Testis (tissue), 2 donors: ENCODE measurements at regions not wholly inside any gene's neighbourhood (a gene's known extent, or its start where the extent isn't known, plus 50 kb on each side); places are given as distances from the start of the nearest gene placed in this dataset.

Experiments
- DNase-seq: peaks from one replicate; pipeline ENCODE4 v3.0.0-alpha.2; 2019
- H3K27ac ChIP-seq, 2 donors: fragments of 200-600 bp; sonication (generic); one replicate each; pipeline ENCODE4 v1.5.1; 2019
- H3K27me3 ChIP-seq: fragments of 200-600 bp; sonication (generic); one replicate; pipeline ENCODE4 v1.5.1; 2019
- H3K36me3 ChIP-seq: fragments of 200-600 bp; sonication (generic); one replicate; pipeline ENCODE4 v1.5.1; 2017; ENCODE audit warnings: low read depth; ENCODE audit errors: missing control alignments
- H3K4me1 ChIP-seq: fragments of 200-600 bp; sonication (generic); one replicate; pipeline ENCODE4 v1.5.1; 2019
- H3K4me3 ChIP-seq, 2 donors: fragments of 200-600 bp; sonication (generic); one replicate each; pipeline ENCODE4 v1.5.1; 2017 to 2019
- H3K9me3 ChIP-seq: fragments of 200-600 bp; sonication (generic); one replicate; pipeline ENCODE4 v1.5.1; 2017
- POLR2A ChIP-seq: fragments of 450-650 bp; IDR thresholded peaks from one replicate; pipeline ENCODE4 v1.6.1; 2017; ENCODE audit warnings: antibody characterized with exemption, mild to moderate bottlenecking, moderate library complexity
- WGBS, 2 donors: methylation state at CpG; one replicate each; pipeline ENCODE4 v1.1.5; 2018; 5-methylcytosine and 5-hydroxymethylcytosine counted together
- intact Hi-C: fragments of 100-400 bp; cut with DNase I; formaldehyde crosslinking; loops from one replicate; pipeline ENCODE4 v1.15.1; 2023; ENCODE audit warnings: low total_unique reads
- TF ChIP-seq, protein P1 (sequence below), 3 experiments: fragments of 450-650 bp in 2 of 3; fragments of 200-600 bp in 1 of 3; sonication (generic) in 1 of 3; IDR thresholded peaks; one replicate each; pipeline ENCODE4 v1.5.1; 2016 to 2019; ENCODE audit warnings: antibody characterized with exemption in 3 of 3, mild to moderate bottlenecking in 2 of 3, moderate library complexity in 1 of 3

DNA sequence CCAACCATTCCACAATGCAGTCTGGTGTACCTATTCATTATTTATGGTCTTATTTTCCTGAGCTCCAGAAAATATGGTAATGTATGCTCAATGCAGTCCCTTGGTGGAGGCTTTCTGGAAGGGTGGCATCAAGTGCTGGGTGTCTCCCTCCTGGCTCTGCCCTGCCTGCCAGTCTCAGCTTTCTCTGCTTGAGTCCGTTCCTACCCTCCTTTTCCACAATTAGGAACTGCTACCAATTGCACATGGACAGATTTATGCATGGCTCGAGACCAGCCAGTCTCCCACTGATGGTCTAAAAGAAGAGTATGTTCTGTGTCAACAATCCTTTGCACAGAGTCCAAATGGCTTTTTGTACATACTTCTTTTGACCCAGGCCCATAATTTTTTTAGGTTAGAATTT, 189.8 kb downstream of the TLE1 start:
- Histone ChIP-seq H3K36me3 (no peaks in the 10 kb centered on the region), H3K27ac (peak overlapping the region; percentile 46 to 75), H3K4me3 (no peak overlapping the region), H3K4me1 (peaks cover 16% of the 10 kb centered on the region), H3K9me3 (no peaks in the 10 kb centered on the region), H3K27me3 (no peaks in the 10 kb centered on the region)
- DNase-seq, result no peak
- WGBS, 2 donors, result 38 to 43% methylated on average over 2 of the region's 2 CpGs
- intact Hi-C loops, result no loop called here
- TF ChIP-seq POLR2A, result no peak
- TF ChIP-seq, protein P1, sequence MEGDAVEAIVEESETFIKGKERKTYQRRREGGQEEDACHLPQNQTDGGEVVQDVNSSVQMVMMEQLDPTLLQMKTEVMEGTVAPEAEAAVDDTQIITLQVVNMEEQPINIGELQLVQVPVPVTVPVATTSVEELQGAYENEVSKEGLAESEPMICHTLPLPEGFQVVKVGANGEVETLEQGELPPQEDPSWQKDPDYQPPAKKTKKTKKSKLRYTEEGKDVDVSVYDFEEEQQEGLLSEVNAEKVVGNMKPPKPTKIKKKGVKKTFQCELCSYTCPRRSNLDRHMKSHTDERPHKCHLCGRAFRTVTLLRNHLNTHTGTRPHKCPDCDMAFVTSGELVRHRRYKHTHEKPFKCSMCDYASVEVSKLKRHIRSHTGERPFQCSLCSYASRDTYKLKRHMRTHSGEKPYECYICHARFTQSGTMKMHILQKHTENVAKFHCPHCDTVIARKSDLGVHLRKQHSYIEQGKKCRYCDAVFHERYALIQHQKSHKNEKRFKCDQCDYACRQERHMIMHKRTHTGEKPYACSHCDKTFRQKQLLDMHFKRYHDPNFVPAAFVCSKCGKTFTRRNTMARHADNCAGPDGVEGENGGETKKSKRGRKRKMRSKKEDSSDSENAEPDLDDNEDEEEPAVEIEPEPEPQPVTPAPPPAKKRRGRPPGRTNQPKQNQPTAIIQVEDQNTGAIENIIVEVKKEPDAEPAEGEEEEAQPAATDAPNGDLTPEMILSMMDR (IDR thresholded peaks at IDR 0.05), result no peak

DNA sequence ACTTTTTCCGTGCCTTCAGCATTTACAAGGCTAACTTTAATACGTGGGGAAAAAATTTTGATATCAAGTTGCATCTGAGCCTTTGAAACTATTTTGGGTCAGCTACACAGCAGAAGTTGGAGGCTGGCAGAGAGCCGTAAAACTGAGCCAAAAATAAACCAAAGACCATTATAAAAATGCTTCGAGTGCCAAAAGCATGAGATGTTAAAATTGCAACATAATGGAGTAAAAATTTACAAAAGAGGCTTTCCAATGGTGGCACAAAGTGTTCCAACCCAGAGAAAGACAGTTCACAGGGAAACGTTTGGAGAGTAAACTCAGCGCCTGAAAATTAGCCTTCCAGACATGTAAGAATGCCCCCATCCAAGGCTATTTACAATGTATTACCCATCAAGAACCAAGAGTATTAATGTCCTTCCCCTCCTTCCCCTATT, 190.3 kb downstream of the TLE1 start:
- intact Hi-C loops, result no loop called here
- no peak for TF ChIP-seq POLR2A
- TF ChIP-seq, protein P1 (IDR thresholded peaks at IDR 0.05), result no peak
- DNase-seq, result peak; percentile 66
- 28 to 39% methylated on average over 6 of the region's 6 CpGs for WGBS, 2 donors
- Histone ChIP-seq H3K36me3 (no peaks in the 10 kb centered on the region), H3K4me1 (peaks cover 16% of the 10 kb centered on the region), H3K27ac (peak overlapping the region; percentile 46 to 75), H3K4me3 (no peak overlapping the region), H3K27me3 (no peaks in the 10 kb centered on the region), H3K9me3 (no peaks in the 10 kb centered on the region)

DNA sequence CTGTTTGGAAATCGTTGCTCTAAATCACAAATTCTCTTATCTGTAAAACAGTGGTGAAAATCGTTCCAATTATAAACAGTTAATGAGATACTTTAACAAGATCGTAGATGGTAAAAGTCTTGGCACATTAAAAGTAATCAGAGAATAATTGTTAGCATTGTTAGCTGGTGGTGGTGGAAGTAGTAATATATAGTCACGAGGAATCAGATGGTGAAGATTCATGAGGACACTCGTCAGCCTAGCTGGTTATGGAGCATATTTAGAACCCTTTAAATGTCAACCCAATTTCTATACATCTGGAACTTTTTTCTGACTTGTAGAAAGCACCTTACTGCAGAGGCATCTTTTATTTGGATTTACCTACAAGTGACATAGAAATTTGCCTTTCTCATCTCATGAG, 190.8 kb downstream of the TLE1 start:
- TF ChIP-seq POLR2A, result no peak
- TF ChIP-seq, protein P1 (IDR thresholded peaks at IDR 0.05), result no peak
- no peaks in the 10 kb centered on the region for H3K27me3 ChIP-seq
- peak overlapping the region in 1 of 2 donors; percentile 26 for H3K27ac ChIP-seq
- WGBS, 2 donors, result 34 to 53% methylated on average over 5 of the region's 5 CpGs
- H3K9me3 ChIP-seq, result no peaks in the 10 kb centered on the region
- no peak for DNase-seq
- peaks cover 16% of the 10 kb centered on the region for H3K4me1 ChIP-seq
- no peak overlapping the region for H3K4me3 ChIP-seq
- intact Hi-C loops, result no loop called here
- H3K36me3 ChIP-seq, result no peaks in the 10 kb centered on the region

DNA sequence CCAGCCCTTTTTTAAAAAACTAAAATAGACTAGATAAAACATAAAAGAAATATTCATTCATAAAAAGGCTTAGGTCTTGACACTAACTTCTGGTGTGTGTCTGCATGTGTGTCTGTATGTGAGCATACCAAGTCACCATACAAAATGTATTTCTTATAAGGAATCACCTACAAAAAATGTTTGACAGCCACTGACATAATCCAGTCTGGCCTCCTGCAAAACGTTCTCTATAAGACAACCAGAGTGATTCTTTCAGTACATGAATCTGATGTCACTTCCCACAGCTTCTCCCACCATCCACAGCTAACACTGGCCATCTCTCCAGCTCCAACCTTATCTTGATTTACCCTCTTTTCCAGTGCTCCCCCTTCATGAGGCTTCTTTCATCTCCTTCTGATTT, 192.3 kb downstream of the TLE1 start:
- H3K27me3 ChIP-seq, result no peaks in the 10 kb centered on the region
- H3K4me3 ChIP-seq, result no peak overlapping the region
- H3K27ac ChIP-seq, result no peak overlapping the region
- H3K4me1 ChIP-seq, result peaks cover 16% of the 10 kb centered on the region
- 46 to 79% methylated on average over 1 of the region's 1 CpG for WGBS, 2 donors
- no peaks in the 10 kb centered on the region for H3K9me3 ChIP-seq
- no peaks in the 10 kb centered on the region for H3K36me3 ChIP-seq
- DNase-seq, result no peak
- intact Hi-C loops, result no loop called here
- TF ChIP-seq POLR2A, result no peak
- TF ChIP-seq, protein P1 (IDR thresholded peaks at IDR 0.05), result no peak

DNA sequence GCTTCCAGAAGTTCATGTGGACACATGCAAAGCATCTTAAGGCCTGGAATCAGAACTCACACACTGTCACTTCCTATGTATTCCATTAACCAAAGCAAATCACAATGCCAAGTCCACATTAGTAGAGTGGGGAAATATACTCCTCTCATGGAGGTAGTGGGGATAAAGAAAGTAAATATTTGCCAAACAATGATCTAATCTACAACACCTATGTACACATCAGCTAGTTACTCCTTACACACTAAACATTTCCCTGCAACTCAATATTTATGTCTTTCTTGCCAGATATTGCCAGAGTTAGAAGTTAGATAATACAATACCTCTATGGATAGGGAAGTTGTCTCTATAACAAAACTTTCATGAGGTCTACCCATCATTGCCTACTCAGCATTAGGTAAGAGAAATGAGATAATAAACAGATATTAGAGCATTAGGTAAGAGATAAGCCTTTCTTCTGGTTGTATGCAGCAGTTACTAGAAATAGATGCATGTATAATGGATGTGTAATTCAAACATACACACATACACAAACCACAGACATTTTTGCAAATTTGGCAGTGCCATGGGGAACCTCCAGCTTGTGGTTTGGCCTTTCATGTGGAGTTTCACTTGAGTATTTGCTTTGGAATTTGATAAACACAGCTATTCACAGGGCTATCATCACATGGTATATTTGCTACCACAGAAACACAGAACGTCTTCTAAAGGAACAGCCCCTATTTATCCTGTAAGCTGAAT, 196.5 kb downstream of the TLE1 start:
- Histone ChIP-seq H3K36me3 (no peaks in the 10 kb centered on the region), H3K9me3 (no peaks in the 10 kb centered on the region), H3K27ac (no peak overlapping the region), H3K27me3 (no peaks in the 10 kb centered on the region), H3K4me3 (no peak overlapping the region), H3K4me1 (no peaks in the 10 kb centered on the region)
- 67 to 74% methylated on average over 1 of the region's 1 CpG for WGBS, 2 donors
- TF ChIP-seq POLR2A, result no peak
- TF ChIP-seq, protein P1 (IDR thresholded peaks at IDR 0.05), result no peak
- no peak for DNase-seq
- intact Hi-C loops, result no loop called here
